Hematopoietic multipotent progenitor cell treated with erythropoietin and hydrocortisone succinate and interleukin-3 and kit ligand, for 15 days (in vitro differentiated cells): ENCODE measurements at regions not wholly inside any gene's neighbourhood (a gene's known extent, or its start where the extent isn't known, plus 50 kb on each side); places are given as distances from the start of the nearest gene placed in this dataset.

Source experiments
- DNase-seq: peaks from one replicate; pipeline ENCODE4 v3.0.0-alpha.2; 2015; ENCODE audit warnings: low spot score

DNA sequence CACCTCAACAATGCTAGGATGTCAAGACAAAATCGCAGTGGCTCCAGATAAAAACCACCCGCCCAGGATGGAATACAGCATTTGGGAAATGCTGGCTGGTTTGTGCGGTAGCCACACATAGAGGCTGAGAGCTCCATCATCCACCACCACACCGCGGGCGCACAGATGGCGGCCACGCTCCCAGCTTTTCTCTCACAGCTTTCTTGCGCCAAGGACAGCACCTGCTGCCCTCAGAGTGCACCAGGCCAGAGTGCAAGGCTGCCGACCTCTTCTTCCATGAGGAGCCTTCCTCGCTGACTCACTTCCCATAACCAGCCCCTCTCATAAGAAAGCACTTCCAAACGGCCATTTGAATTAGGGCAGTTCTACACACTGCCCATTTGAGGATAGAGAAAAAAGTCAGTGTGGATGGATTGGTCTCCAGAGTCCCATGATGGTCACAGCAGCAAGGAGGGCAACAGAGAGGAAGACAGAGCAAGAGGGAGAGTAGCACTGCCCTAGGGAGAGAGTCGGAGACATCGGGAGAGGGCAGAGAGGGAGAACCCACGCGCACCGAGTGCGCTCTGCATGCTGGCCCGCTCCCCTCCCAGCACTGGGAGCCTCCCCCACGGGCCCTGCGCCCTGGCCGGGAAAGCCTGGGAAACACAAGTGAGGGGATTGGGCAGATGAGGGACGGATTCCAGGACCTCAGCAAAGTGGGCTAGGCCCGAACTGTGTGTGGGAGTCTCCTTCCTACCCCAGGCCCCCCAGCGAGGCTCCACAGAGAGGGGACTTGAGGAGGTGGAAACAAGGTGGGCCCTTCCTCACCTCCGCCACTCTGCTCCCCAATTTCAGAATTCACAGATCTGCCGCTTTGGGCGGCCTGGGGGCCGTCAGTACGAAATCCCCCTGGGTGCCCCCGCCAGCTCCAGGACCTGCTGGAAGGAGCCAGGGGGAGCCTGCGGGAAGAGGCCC lies 156.9 kb downstream of the USP12 start:
- no peak for DNase-seq

DNA sequence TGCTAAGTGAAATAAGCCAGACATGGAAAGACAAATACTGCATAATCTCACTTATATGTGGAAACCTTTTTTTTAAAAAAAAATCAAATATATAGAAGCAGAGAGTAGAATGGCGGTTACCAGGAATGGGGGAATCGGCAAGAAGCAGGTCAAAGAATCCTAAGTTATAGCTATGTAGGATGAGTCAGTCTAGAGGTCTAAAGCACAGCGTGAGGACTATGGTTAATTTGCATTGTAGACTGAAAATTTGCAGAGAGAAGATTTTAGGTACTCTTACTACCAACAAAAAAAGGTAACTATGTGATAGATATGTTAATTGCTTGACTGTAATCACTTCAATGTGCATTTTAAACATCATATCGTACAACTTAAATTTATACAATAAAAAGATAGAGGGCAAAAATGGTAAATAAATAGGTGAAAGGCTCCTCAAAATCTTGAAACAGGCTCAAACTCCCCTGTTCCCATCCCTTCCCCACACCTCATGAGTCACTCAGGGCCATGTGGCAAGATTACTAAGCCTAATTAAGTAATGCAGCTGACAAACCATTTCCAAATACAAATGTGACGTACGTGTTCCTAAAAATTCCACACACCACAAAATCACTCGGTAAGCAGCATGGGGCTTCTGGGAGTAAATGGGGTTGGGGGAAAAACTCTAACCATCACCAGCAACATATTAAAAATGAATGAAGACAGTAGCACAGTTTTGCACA lies 159.0 kb downstream of the USP12 start:
- no peak for DNase-seq

DNA sequence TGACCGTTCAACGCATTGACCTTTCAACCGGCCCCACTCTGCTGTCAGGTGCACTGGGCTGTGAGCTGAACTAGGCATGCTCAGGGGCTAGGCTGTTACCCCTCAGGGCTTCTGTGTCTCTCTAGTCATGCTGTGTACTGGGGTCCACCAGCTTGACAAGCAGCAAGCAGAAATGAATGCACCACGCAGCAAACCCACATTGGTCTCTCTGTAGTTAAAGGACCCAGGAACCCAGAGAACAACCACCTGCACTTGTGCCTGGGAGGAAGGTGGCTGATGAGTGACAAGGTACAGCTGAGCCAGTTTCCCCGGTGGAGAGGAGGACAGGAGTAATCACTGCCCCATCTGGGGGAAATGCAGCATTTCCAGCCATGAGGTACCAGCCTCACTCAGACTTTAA lies 159.9 kb downstream of the USP12 start:
- no peak for DNase-seq

DNA sequence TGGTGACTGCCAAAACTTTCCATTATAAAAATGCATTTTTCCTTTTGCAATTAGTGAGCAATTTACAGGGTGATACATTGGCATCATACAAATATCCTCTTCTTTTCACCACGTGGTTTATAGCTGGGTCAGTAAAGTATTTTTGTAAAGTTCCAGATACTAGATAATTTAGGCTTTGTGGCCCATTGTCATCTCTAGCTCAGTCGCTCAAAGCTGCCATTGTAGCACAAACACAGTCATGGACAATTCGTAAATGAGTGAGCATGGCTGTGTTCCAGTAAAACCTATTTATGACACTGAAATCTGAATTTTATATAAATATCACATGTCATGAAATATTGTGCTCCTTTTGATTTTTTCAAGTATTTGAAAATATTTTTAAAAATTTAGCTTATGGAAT lies 162.9 kb downstream of the USP12 start:
- DNase-seq = no peak

DNA sequence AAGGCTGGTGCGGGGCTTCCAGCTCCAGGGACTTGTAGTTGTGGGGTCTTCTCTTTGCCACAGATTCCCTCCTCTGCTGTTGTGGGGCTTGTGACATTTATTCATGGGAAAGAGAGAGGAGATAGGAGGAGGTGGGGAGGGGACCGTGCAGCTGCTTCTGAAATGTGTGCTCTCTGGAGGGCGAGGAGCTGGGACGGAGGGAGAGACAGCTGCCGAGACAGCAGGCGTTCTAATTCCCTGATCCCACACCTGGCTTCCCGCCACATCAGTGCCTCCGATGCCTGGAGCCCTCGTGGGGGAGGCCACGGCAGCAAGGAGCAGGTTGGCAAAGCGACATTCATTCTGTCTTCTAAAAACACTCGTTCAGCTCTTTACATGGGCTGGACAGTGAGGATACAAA lies 164.4 kb downstream of the USP12 start:
- DNase-seq = no peak

DNA sequence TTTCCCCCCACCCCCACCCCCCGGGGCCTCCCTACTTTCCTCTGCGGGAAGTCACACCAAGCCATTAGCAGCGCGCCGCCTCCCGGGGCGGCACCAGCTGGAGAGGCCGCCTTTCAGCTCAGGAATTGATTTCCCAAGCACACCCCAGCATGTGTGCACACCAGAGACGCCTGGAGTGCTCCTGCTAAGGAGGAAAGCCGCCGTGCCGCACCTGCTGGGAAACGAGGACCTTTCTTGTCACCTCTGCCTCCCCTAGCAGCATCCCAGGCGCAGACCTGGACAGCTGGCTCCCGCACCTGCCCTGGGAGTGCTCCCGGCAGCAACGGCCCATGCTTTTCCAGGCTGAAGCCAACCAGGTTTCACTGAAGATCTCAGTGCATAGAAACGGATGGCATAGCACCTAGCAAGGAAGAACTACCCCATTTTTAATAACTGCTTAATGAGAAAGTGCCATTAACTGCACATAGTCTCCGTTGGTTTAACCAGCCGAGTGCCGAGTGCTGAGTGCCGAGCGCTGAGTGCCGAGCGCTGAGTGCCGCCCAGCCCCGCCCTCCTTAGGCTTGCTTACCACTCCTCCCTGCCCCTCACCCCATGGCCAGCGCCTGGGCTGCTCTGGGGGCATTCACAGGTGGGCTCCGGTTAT lies 165.0 kb downstream of the USP12 start:
- DNase-seq = no peak

DNA sequence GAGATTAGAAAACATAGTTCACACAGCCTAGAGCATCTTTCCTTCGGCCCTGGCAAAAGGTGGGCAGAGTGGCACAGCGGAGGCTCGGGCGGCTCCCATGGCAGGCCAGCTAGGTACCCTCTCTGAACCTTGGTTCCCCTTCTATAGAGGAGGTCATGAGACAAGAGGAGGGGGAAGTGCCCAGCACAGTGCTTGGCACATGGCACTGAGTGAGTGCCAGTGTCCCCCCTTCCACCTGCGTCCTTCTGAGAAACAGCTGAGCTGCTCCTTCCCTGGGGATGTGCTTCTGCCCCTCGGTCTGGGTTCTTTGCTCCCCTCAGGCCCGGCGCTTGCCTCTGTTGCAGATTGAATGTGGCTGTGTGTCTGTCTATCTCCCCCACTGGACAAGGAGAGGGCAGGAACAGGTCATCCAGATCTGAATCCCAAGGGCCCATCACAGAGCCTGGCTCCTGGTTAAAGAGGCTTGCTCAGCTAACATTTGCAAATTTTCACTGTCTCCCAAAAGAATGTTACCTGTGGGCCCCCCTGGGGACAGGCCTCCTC lies 165.6 kb downstream of the USP12 start:
- no peak for DNase-seq

DNA sequence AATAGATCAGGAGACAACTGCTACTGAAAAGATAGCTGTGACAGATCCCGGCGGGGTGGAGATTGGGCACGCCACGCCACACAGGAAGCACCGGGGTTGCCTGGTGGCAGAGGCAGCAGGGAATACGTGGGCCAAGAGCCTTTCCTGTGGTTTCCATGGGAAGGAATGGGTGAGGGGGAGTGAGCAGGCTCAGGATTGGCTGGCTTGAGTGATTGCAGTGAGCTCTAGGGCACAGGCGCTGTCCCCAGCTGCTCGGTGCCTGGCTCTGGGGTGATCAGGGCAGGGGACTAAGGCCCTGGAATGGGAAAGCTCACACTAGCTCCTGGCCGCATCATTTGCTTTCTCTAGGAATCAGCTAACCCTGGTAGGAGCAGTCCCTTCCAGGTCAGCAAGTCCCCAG lies 166.1 kb downstream of the USP12 start:
- no peak for DNase-seq

DNA sequence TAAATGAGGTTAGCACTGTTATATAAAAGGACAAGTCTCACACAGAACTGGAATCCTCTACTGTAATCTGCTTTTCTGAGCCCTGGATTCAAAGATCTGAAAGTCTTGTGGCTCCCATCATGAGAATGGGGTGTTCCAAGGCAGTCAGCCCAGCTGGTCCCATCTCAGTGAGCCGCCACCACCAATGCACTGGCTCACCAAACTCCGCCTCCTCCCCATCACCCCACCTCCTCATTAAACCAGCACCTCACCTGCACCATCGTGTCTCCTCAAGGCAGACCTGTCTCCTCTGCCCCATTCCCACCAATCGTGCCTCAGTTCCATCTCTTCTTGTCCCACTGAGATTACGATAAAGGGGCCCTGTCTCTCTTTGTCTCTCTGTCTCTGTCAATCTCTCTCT lies 166.7 kb downstream of the USP12 start:
- DNase-seq = no peak

DNA sequence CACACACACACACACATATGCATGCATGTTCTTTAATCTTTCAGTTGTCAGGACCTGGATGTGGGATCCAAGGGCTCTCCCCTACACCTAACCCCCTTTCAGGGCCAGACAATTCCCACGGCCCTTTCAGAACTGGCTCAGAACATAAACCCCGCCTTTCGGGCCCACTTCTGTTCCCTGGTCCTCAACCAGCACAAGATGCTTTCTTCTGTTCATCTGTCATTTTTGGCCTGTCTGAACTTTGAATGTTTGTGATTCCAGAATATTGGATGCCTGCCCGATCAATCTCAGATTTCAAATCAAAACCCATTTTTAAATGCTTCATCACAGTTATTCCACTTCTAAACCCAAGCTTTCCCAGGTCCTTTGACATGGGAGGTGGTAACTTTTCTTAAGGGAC lies 167.3 kb downstream of the USP12 start:
- DNase-seq = no peak

DNA sequence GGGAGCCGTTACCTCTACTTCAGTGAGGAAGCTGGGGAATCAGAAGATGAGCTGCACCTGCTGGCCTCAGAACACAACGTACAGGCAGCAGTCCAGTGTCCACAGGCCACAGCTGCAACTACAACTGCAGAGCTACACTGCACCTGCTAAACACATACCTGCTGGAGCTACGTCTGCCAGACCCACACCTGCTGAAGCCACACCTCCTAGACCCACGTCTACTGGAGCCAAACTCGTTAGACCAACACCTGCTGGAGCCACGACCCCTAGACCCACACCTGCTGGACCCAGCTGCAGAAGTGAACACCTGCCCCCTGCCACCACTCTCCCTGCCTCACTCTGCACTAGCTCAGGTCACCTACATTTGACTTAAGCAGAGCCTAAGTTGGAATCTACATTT lies 169.9 kb downstream of the USP12 start:
- DNase-seq = no peak

DNA sequence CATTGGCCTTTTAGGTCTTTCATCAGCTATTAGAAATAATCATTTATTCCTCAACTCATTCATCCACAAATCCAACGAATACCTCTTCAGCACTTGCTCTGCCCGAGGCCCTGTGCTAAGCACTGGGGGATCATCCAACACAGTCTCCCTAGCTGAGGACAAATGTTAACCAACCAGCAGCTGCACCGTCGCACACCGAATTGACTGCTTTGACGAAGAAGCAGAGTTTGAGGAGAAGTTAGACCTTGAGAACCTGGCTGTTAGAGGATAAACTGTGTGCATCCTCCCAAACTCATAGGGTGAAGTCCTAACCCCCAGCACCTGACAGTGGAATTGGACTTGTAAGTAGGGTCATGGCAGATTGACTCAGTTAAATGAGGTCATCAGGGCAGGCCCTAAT lies 170.9 kb downstream of the USP12 start:
- DNase-seq = no peak

DNA sequence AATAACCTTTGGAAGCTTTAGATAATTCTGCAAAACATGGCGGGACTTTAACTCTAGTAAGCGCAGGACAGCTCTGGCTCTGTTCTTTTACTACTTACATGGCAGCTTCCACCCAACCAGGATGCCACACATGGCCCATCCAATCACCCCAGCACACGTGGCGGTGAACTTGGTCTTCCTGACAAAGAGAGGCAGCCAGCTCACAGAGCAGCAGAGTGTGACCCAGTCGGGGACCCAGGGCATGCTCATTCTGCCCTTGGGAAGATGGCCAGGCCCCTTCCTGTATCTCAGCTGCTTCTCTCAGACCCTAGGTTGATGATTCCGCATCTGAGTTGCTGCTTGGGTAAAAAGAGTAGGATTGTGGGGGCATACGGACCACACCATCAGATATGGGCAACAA lies 172.1 kb downstream of the USP12 start:
- no peak for DNase-seq

DNA sequence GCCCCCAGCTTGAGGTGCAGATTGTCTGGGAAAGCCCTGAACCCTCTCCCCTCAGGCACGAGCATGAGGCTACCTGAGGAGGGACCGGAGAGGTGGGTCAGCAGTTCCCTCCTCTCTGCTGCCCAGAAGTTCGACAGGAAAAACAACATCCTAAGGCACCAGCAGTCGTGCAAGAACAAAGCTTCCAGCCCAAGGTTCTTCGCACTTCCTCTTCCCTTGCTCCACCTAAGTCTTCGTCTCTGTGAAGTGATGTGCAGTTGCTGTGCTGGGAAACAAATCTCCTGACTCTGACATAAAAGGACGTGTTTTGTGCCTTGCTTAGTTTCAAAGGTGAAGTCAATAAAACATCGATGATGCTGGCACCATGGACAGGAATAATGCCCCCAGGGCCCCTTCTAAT lies 173.3 kb downstream of the USP12 start:
- no peak for DNase-seq

DNA sequence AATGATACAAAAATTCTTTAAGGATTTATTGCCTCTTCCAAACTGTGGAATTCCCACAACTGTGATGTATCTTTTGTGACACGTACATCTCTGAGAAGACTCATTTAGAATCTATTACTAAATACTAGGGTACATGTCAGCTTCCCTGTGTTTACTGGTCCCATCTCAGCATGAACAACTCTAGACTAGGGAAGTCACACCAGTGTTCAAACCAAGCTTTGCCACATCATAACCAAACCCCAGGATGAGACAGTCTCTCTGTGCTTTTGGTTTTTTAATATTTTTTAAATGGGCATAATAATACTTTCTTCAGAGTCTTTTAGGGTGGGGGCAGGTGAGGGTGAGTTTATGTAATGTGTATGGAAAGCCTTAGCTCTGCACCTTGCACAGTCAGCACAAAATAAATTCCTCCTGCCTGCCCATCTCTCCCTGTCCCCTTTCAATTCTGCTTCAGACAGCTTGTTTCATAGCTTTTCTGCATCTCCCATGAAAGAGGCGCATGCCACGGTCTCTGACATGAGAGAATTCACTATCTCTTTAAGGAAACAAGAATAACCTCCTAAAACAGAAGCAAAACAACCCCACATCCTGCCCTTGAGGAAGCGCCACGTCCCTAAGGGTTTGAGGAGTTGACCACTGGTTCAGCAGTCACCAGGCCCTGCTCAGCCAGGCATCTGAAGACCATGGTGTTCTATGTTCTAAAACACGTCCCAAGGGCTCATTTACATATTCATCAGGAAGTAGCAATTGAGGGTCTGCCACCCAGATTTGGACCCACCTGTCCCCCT lies 174.5 kb downstream of the USP12 start:
- no peak for DNase-seq

DNA sequence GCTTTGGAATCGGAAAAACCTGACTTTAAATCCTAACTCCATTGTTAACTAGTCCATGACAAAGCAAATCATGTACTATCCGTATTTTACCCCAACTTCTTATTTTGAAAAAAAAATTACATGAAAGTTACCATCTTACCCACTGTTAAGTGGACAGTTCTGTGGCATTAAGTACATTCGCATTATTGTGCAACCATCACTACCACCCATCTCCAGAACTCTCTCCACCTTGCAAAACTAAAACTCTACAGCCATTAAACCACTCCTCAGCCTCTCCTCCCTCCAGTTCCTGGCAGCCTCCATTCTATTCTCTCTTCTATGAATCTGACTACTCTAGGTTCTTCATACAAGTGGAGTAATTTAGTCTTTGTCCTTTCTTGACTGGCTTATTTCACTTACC lies 176.5 kb downstream of the USP12 start:
- DNase-seq = no peak

DNA sequence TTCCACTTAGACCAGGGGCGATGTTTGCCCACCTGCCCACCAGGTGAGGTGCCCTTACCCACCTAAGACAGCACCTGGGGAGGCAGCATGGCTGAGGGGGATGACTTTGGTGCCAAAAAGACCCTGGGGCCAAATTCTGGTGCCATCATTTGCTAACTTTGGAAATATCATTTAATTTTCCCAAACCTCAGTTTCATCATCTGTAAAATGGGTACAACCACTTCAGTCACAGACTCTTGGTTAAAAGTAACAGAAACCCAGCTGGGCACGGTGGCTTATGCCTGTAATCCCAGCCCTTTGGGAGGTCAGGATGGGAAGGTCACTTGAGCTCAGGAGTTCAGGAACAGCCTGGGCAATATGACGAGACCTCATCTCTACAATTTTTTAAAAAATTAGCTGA lies 177.8 kb downstream of the USP12 start:
- no peak for DNase-seq

DNA sequence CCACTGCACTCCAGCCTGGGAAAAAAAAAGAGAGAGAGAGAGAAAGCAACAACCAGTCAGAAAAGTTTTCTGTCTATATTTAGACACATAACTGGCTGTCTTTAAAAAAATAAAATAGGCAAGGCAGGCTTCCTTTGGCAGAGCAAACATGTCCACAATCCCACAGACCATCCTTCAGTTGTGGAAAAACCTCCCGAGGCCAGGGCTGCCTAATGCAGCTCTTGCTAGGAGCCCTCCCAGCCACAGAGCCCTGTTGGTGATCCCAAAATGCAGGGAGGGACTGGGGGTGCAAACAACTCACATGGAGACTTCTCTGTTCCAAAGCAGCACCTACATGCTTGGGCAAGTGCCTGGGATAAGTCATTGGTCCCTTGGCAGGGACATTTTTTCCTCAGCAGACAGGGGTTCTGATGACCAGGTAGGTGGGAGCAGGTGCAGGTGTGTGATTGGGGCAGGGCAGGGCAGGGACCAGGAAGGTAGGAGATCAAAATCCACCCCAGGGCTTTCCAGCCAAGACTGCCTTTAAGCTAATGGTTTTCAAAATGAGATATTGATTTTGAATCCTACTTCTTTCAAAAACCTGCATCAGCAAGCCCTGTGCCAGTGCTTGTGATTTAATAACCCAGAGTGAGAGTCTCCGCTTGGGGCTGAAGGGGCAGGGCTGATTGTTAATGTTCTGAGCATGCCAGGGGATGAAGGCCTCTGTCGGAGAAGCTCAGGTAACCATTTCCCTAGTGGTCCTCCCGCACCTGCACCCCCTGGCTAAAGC lies 178.5 kb downstream of the USP12 start:
- DNase-seq = no peak

DNA sequence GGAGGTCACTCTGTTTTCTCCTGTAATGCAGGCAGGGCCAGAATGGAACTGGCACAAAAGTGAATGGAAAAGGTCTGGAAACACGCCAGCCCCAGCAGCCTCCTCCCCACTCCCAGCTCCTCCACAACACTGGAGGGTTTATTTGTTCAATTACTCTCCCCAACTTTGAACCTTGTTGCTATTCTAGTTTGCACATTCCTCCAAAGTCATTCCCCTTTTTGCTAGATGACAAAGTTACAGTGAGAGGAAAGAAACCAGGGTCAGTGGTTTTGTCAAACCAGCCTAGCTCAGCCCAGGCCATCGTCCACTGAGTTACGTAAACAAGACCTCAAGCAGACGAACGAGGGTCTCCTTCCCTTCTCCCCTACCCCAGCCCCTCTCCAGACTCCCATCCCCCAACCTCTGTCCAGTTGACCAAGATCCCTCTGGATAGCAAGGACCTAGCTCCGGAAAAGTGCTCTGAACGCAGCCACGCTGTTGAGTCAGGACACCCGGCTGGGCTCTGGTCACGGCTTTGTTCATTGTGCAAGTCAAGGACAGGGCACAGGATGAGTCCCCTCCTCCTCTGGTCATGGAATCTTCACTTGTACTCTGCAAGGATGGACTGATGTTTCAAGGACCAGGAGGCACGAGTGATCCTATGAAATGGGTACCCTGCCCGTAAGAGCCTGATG lies 180.0 kb downstream of the USP12 start:
- DNase-seq = no peak

DNA sequence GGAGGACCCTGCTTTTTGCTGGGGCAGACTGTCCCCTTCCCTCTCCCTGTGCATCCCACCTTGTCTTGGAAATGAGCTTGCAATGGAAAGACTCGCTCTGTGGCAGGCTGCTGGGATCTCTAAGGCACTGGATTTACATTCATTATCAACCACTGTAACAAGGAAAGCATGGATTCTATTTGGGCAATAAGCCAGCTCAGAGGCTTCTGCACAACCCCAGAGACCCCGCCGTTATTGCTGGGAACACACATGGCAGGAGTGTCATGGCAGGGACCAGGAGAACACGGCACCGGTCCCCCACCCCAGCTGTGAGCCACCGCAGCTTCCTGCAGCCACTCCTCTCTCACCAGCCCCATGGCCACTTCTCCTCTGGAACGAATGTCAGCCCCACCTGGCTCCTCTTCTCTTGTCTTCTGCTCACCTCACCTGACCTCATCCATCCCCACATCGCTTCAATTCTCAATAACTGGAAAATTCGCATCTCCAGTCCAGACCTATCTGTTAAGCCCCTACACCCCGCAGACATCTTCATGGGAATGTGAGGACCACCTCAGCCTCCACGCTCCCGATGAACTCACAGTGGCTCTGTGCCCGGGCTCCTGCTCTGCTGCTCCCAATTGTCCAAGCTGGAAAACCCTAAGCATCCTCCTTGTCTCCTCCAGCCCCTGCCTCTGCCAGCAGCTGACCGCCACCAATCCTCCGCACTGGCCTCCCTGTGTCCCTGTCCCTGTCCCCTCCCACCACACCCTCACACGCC lies 181.5 kb downstream of the USP12 start:
- DNase-seq = no peak
